IPS-18c (cell line): ENCODE measurements at regions not wholly inside any gene's neighbourhood (a gene's known extent, or its start where the extent isn't known, plus 50 kb on each side); places are given as distances from the start of the nearest gene placed in this dataset.
A peak's percentile ranks its signal among the peaks of the same experiment; 100 is the strongest.
"Not testable (repeated sequence)": the region's sequence is repeated elsewhere in the genome, so short reads cannot be mapped to it uniquely, and the experiment has no call there.

Experiments
- H3K4me3 ChIP-seq: 2 replicates; pipeline ENCODE4 v1.7.0; 2013; ENCODE audit warnings: low read depth, mild to moderate bottlenecking, low read length, moderate library complexity; ENCODE audit not compliant: insufficient read depth
- H3K9me3 ChIP-seq: one replicate; pipeline ENCODE4 v1.6.1; 2013; ENCODE audit warnings: mild to moderate bottlenecking, low read length, moderate library complexity; ENCODE audit not compliant: control insufficient read depth, insufficient read depth

DNA sequence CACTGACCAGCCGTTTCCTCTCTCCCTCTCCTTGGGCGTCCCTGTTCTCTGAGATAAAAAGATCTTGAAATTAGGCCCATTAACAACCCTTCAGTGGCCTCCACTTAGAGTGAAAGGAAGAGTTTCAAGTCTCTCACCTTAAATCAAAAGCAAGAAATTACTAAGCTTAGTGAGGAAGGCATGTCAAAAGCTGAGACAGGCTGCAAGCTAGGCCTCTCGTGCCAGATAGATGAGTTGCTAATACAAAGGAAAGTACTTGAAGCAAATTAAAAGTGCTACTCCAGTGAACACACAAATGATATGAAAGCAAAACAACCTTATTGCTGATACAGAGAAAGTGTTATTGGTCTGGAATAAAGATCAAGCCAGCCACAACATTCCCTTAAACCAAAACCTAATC lies 331.3 kb upstream of the SEMA6A start:
- Histone ChIP-seq H3K4me3 (no peak overlapping the region), H3K9me3 (no peaks in the 10 kb centered on the region)

DNA sequence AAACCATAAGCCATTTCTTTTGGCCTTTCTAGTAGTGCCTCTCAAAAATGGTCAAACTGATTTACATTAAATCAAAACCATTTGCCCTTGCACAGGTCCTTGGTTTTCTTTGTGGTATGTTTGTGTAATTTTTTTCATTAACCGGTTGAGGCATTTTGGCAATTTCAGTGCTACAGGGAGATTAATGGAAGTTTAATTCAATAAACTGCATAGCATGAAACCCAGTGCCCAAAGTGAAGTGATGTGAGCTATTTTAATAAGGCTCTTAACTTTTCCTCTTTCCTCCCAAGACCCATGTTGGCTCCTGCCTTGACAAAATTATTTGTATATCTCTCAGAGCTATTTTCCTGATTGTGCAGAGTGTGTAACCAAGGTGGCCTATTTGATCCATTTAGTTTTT lies 326.2 kb upstream of the SEMA6A start:
- Histone ChIP-seq H3K4me3 (no peak overlapping the region), H3K9me3 (no peaks in the 10 kb centered on the region)

GRCh38 chr5:116898917-116899316 lies 324.3 kb upstream of the SEMA6A start:
- Histone ChIP-seq H3K4me3 (no peak overlapping the region), H3K9me3 (no peaks in the 10 kb centered on the region)

- Histone ChIP-seq H3K9me3 (no peaks in the 10 kb centered on the region), H3K4me3 (no peak overlapping the region)
Observed at GRCh38 chr5:116897291-116897690, 322.7 kb upstream of the SEMA6A start.

GRCh38 chr5:116896001-116896400 lies 321.4 kb upstream of the SEMA6A start:
- Histone ChIP-seq H3K9me3 (no peaks in the 10 kb centered on the region), H3K4me3 (no peak overlapping the region)

DNA sequence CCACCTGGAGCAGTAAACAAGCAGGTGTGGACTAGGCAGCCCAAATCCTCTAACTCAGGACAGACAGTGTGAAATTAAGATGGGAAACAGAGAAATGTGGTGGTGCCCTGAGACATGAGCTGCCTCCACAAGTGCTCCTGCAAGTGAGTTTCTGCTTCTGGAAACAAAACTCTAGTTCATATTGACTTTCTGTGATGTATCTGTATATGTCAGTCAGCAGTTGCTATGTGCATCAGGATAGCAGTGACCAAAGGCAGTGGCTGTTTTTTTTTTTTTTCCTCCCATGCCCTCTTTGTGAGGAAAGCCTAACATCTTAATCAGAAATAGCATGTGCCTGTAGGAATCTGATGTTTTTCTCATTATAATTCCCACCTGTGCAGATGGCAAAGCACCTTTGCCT lies 318.4 kb upstream of the SEMA6A start:
- Histone ChIP-seq H3K4me3 (no peak overlapping the region), H3K9me3 (no peaks in the 10 kb centered on the region)

- Histone ChIP-seq H3K4me3 (no peak overlapping the region), H3K9me3 (no peaks in the 10 kb centered on the region)
Observed at GRCh38 chr5:116887104-116887503, 312.5 kb upstream of the SEMA6A start.

GRCh38 chr5:116885825-116886224 lies 311.2 kb upstream of the SEMA6A start:
- Histone ChIP-seq H3K4me3 (no peak overlapping the region), H3K9me3 (no peaks in the 10 kb centered on the region)

DNA sequence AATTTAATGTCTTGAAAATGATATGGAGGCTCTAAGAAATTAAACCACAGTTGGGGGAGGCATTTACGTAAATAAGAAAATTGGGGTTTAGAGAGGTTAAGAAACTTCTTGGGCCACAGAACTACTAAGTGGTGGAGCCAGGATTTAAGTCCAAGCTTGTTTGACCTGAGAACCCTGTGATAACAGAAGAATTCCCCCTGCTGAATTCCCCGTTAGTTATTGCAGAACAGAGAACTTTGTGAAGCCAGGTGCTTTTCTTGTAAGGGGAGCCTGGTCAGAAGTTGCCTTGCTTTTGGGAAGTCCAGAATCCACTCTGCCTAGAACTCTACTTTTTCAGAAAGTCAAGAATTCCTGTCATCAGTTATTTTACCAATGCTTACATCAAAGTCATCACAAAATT lies 309.3 kb upstream of the SEMA6A start:
- Histone ChIP-seq H3K9me3 (no peaks in the 10 kb centered on the region), H3K4me3 (no peak overlapping the region)

DNA sequence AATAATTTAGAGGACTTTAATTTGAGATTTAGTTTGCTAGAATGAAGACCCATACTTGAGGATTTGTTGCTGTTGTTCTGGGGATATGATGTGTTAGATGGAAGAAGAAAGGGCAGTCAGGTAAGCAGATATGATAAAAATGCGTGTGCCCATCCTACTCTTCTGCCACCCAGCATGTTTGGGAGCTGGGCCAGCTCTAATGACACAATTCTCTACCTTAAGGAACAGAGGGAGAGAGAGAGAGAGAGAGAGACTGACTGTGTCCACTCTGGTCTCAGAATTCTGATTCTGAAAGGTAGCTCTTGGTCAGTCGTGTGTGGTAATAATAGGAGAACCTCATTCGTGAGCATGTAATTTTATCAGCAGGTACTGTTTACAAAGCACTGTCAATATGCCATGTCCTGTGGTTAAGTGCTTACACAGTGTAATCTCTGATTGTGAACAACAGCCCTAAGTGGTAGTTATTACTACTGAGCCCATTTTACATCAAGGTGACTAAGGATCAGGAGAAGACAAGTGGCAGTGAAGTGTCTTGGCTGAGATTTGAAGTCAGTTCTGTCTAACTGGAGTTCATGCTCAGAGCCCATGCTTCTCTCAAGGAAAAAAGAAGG lies 307.4 kb upstream of the SEMA6A start:
- no peaks in the 10 kb centered on the region for H3K9me3 ChIP-seq
- no peak overlapping the region for H3K4me3 ChIP-seq

GRCh38 chr5:116880601-116881000 lies 306.0 kb upstream of the SEMA6A start:
- Histone ChIP-seq H3K4me3 (no peak overlapping the region), H3K9me3 (no peaks in the 10 kb centered on the region)

- H3K9me3 ChIP-seq = no peaks in the 10 kb centered on the region
- no peak overlapping the region for H3K4me3 ChIP-seq
Observed at GRCh38 chr5:116880150-116880549, 305.5 kb upstream of the SEMA6A start.

DNA sequence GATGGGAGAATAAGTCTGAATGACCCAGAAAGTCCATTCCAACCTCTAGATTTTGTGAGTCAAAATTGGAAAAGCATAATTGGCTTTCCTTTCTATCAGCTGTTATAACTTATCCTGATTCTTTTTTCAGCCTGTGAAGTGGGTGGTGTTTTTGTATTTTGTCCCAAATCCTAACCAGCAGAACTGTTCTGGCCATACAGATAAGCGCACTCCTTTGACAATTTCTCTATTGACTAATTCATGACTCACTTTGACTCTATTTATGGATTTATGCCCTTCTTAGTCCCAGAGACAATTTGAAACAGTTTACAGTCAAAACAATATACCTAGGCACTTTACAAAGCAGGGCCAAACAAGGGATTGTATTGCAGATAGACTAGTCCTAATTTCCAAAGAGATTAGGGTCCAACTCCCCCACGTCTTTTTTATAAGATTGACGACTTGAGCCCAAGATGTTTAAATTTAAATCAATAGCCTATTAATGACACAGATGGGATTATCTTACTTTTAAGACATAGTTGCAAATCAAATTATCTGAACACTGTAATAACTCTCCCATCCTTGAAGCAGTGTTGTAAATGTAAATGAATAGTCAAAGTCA lies 301.7 kb upstream of the SEMA6A start:
- no peak overlapping the region for H3K4me3 ChIP-seq
- no peaks in the 10 kb centered on the region for H3K9me3 ChIP-seq

- Histone ChIP-seq H3K4me3 (no peak overlapping the region), H3K9me3 (no peaks in the 10 kb centered on the region)
Observed at GRCh38 chr5:116872986-116873385, 298.4 kb upstream of the SEMA6A start.

GRCh38 chr5:116872486-116872885 lies 297.9 kb upstream of the SEMA6A start:
- Histone ChIP-seq H3K4me3 (no peak overlapping the region), H3K9me3 (no peaks in the 10 kb centered on the region)

DNA sequence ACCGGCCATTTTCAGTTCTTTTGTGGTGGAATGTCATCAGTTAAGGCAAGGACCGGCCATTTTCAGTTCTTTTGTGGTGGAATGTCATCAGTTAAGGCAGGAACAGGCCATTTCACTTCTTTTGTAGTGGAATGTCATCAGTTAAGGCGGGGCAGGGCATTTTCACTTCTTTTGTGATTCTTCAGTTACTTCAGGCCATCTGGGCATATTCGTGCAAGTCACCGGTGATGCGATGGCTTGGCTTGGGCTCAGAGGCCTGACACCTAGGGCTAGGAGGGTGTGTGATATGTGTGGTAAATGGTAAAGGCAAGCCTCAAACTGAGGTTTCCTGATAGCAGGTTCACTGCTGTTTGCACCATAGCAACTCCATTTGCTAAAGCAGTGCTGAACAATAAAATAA lies 293.2 kb upstream of the SEMA6A start:
- H3K4me3 ChIP-seq, H3K9me3 ChIP-seq: not testable (repeated sequence)

DNA sequence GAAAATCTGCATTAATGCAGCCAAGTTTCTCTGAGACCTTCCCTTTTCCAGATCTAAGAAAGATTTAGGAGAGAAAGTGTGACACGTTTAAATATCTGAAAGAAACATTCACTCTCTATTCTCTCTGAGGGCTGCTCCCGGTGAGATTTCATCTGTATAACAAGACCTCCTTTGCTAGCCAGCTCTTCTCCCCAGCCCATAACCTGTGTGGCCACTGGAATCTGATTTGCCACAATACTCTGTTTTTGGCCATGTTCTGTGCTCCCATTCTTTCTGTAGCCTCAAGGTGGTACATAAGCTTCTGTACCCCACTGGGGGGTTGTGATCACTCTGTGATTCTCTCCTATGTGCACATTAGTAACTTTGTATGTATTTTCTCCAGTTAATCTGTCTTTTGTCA lies 291.0 kb upstream of the SEMA6A start:
- no peaks in the 10 kb centered on the region for H3K9me3 ChIP-seq
- H3K4me3 ChIP-seq = no peak overlapping the region

GRCh38 chr5:116864838-116865190 lies 290.2 kb upstream of the SEMA6A start:
- no peak overlapping the region for H3K4me3 ChIP-seq
- no peaks in the 10 kb centered on the region for H3K9me3 ChIP-seq

GRCh38 chr5:116864157-116864837 lies 289.7 kb upstream of the SEMA6A start:
- H3K4me3 ChIP-seq = 0 out of 2 replicates have a peak overlapping the region, but pooled peaks have one; percentile 9
- no peaks in the 10 kb centered on the region for H3K9me3 ChIP-seq
